ENCODE measurements at regions not wholly inside any gene's neighbourhood (a gene's known extent, or its start where the extent isn't known, plus 50 kb on each side); places are given as distances from the start of the nearest gene placed in this dataset.

DNA sequence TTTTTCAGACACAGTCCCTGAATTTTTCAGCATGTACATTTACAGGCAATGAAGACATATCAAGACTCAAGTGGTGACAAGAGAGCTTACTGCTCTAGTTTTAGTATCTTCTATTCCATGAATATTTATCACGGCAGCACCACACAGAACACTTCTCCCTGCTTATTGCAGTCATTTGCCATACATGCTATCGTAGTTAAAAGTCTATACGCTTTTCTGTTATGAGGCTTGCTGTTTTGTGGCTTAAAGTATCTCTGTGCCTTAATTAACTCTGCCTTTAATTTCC lies 65.4 kb upstream of the GK2 start:
- no peak overlapping the region for H3K27ac ChIP-seq (ENCODE audit: low read length)
- H3K4me1 ChIP-seq (ENCODE audit: control insufficient read depth, insufficient read depth, low read length) = no peaks in the 10 kb centered on the region
- no peak for DNase-seq
- no peaks in the 10 kb centered on the region for H3K27me3 ChIP-seq (ENCODE audit: control insufficient read depth, insufficient read depth, low read length)
- 88% methylated on average over 3 of the region's 3 CpGs for WGBS (ENCODE audit: insufficient coverage, low lambda C conversion rate)
- no peaks in the 10 kb centered on the region for H3K9me3 ChIP-seq (ENCODE audit: control insufficient read depth, low read depth, low read length)
- no peaks in the 10 kb centered on the region for H3K36me3 ChIP-seq (ENCODE audit: control insufficient read depth, insufficient read depth, low read length)
- no peak overlapping the region for H3K4me3 ChIP-seq (ENCODE audit: low read length)

DNA sequence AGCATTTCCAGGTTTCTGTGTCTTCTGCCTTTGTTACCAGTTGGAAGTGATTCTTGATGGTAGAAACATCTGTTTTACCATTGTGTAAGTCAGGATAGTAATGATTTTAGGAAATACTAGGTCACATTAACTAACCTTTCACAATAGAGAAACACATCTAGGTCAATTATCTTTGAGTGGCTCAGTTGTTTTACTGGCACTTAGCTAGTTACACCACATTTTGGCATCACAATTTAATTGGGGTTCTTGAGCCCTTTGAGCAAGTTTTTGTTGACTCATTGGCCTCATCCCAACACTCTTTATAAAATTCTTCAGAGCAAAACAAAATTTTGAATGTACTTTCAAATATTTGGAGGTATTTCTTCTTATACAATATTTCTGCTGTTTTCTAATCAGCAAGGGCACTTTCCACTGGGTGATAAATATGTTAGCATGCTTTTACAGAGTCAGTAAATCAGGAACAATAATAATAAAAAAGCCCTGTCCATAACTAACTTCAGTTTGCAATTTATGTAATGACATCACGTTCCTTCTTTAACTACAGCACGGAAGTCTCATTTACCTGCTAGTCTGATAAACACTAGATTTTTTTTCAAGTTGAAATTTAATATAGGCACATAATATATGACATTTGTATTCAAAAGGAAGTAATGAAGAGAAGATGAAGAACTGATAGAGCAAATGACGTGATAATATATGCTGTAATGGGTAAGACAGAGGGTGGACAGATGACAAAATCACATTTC lies 64.8 kb upstream of the GK2 start:
- no peak overlapping the region for H3K27ac ChIP-seq (ENCODE audit: low read length)
- H3K4me3 ChIP-seq (ENCODE audit: low read length) = no peak overlapping the region
- no peaks in the 10 kb centered on the region for H3K4me1 ChIP-seq (ENCODE audit: control insufficient read depth, insufficient read depth, low read length)
- DNase-seq = no peak
- no peaks in the 10 kb centered on the region for H3K36me3 ChIP-seq (ENCODE audit: control insufficient read depth, insufficient read depth, low read length)
- H3K27me3 ChIP-seq (ENCODE audit: control insufficient read depth, insufficient read depth, low read length) = no peaks in the 10 kb centered on the region
- 88% methylated on average over 1 of the region's 3 CpGs for WGBS (ENCODE audit: insufficient coverage, low lambda C conversion rate)
- no peaks in the 10 kb centered on the region for H3K9me3 ChIP-seq (ENCODE audit: control insufficient read depth, low read depth, low read length)

GRCh38 chr4:79472036-79472435 lies 64.0 kb upstream of the GK2 start:
- no peaks in the 10 kb centered on the region for H3K36me3 ChIP-seq (ENCODE audit: control insufficient read depth, insufficient read depth, low read length)
- WGBS (ENCODE audit: insufficient coverage, low lambda C conversion rate) = no CpG with 5 or more reads among the region's 1 CpG
- H3K4me1 ChIP-seq (ENCODE audit: control insufficient read depth, insufficient read depth, low read length) = no peaks in the 10 kb centered on the region
- no peaks in the 10 kb centered on the region for H3K9me3 ChIP-seq (ENCODE audit: control insufficient read depth, low read depth, low read length)
- no peak for DNase-seq
- H3K4me3 ChIP-seq (ENCODE audit: low read length) = no peak overlapping the region
- H3K27me3 ChIP-seq (ENCODE audit: control insufficient read depth, insufficient read depth, low read length) = no peaks in the 10 kb centered on the region
- no peak overlapping the region for H3K27ac ChIP-seq (ENCODE audit: low read length)

- H3K36me3 ChIP-seq (ENCODE audit: control insufficient read depth, insufficient read depth, low read length) = no peaks in the 10 kb centered on the region
- DNase-seq = no peak
- no peaks in the 10 kb centered on the region for H3K27me3 ChIP-seq (ENCODE audit: control insufficient read depth, insufficient read depth, low read length)
- H3K4me3 ChIP-seq (ENCODE audit: low read length) = no peak overlapping the region
- H3K4me1 ChIP-seq (ENCODE audit: control insufficient read depth, insufficient read depth, low read length) = no peaks in the 10 kb centered on the region
- H3K27ac ChIP-seq (ENCODE audit: low read length) = no peak overlapping the region
- no peaks in the 10 kb centered on the region for H3K9me3 ChIP-seq (ENCODE audit: control insufficient read depth, low read depth, low read length)
These were observed 63.3 kb upstream of the GK2 start for GRCh38 chr4:79471309-79471708.

DNA sequence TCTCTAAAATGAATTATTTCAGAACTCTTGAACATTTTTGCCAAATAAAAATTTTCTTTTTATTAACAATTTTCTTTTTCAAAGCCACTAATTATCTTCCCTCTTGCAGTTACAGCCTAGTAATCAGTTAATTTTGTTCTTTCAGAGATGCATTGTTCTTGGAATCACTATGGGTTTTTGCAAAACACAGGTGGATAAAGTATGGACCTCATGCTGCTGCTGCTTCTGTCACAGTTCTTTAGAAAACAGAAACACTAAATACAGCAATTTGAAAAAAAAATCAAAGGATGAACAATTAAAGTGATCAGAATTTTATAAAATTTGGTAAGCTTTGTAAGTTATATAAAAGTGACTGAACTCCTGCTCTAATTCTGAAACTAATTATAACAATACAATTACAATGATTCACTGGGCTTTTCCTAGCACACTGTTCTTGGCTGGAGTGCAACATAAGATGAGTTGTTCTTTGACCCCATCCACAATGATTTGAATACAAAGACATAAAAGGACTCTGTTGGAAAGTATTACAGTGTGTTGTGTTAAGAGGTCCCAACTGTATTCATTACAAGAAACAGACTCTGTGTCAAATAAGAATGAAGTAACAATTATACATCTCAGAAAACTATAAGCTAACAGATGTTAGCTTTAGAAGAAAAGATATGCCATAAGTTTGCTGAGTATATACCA lies 59.4 kb upstream of the GK2 start:
- H3K4me1 ChIP-seq (ENCODE audit: control insufficient read depth, insufficient read depth, low read length) = no peaks in the 10 kb centered on the region
- no peaks in the 10 kb centered on the region for H3K27me3 ChIP-seq (ENCODE audit: control insufficient read depth, insufficient read depth, low read length)
- no peaks in the 10 kb centered on the region for H3K36me3 ChIP-seq (ENCODE audit: control insufficient read depth, insufficient read depth, low read length)
- H3K9me3 ChIP-seq (ENCODE audit: control insufficient read depth, low read depth, low read length) = no peaks in the 10 kb centered on the region
- no peak overlapping the region for H3K27ac ChIP-seq (ENCODE audit: low read length)
- DNase-seq = no peak
- no peak overlapping the region for H3K4me3 ChIP-seq (ENCODE audit: low read length)

- Histone ChIP-seq H3K27ac (ENCODE audit: low read length) (no peak overlapping the region), H3K36me3 (ENCODE audit: control insufficient read depth, insufficient read depth, low read length) (no peaks in the 10 kb centered on the region), H3K4me1 (ENCODE audit: control insufficient read depth, insufficient read depth, low read length) (no peaks in the 10 kb centered on the region), H3K27me3 (ENCODE audit: control insufficient read depth, insufficient read depth, low read length) (no peaks in the 10 kb centered on the region), H3K4me3 (ENCODE audit: low read length) (no peak overlapping the region), H3K9me3 (ENCODE audit: control insufficient read depth, low read depth, low read length) (no peaks in the 10 kb centered on the region)
- DNase-seq = no peak
- 60% methylated on average over 1 of the region's 1 CpG for WGBS (ENCODE audit: insufficient coverage, low lambda C conversion rate)
These were observed 58.6 kb upstream of the GK2 start for GRCh38 chr4:79466621-79467020.

All from large intestine (tissue), 3 donors.